ENCODE measurements at regions not wholly inside any gene's neighbourhood (a gene's known extent, or its start where the extent isn't known, plus 50 kb on each side); places are given as distances from the start of the nearest gene placed in this dataset.
"Not testable (repeated sequence)": the region's sequence is repeated elsewhere in the genome, so short reads cannot be mapped to it uniquely, and the experiment has no call there.

- no peaks in the 10 kb centered on the region for H3K9me3 Mint-ChIP-seq
- no peak for DNase-seq
- no peak overlapping the region for H3K4me3 Mint-ChIP-seq
- POLR2A ChIA-PET, result no interaction called here
- H3K27me3 Mint-ChIP-seq, result no peaks in the 10 kb centered on the region
- CTCF ChIA-PET, result no interaction called here
- no peaks in the 10 kb centered on the region for H3K4me1 Mint-ChIP-seq
- H3K36me3 Mint-ChIP-seq (ENCODE audit: low read depth), result no peaks in the 10 kb centered on the region
- H3K27ac Mint-ChIP-seq, result no peak overlapping the region
Measured at GRCh38 chr5:63245271-63245670, 666.7 kb downstream of the LRRC70 start.

GRCh38 chr5:63240063-63240755 lies 661.6 kb downstream of the LRRC70 start:
- no peak for DNase-seq
- Mint-ChIP-seq H3K4me3 (no peak overlapping the region), H3K9me3 (no peaks in the 10 kb centered on the region), H3K4me1 (no peaks in the 10 kb centered on the region), H3K36me3 (ENCODE audit: low read depth) (no peaks in the 10 kb centered on the region), H3K27me3 (no peaks in the 10 kb centered on the region), H3K27ac (no peak overlapping the region)
- ChIA-PET CTCF (no interaction called here), POLR2A (no interaction called here)

GRCh38 chr5:63233911-63234310 lies 655.3 kb downstream of the LRRC70 start:
- no peak overlapping the region for H3K27ac Mint-ChIP-seq
- no peaks in the 10 kb centered on the region for H3K4me1 Mint-ChIP-seq
- ChIA-PET CTCF (interaction anchor here (0.7 kb wide), 1 partner anchor 461 kb away, joined by 3 read pairs; no protein-coding TSS in a partner anchor), POLR2A (interaction anchor here (0.6 kb wide), 1 partner anchor 1328 kb away, joined by 7 read pairs; no protein-coding TSS in a partner anchor)
- no peaks in the 10 kb centered on the region for H3K9me3 Mint-ChIP-seq
- DNase-seq, result no peak
- no peaks in the 10 kb centered on the region for H3K27me3 Mint-ChIP-seq
- no peaks in the 10 kb centered on the region for H3K36me3 Mint-ChIP-seq (ENCODE audit: low read depth)
- no peak overlapping the region for H3K4me3 Mint-ChIP-seq

- no peak overlapping the region for H3K27ac Mint-ChIP-seq
- no peak overlapping the region for H3K4me3 Mint-ChIP-seq
- H3K36me3 Mint-ChIP-seq (ENCODE audit: low read depth), result no peaks in the 10 kb centered on the region
- POLR2A ChIA-PET, result no interaction called here
- no peaks in the 10 kb centered on the region for H3K4me1 Mint-ChIP-seq
- H3K27me3 Mint-ChIP-seq, result no peaks in the 10 kb centered on the region
- DNase-seq, result no peak
- H3K9me3 Mint-ChIP-seq, result no peaks in the 10 kb centered on the region
- CTCF ChIA-PET, result interaction anchor here (0.7 kb wide), 1 partner anchor 461 kb away, joined by 3 read pairs; no protein-coding TSS in a partner anchor
Measured at GRCh38 chr5:63233361-63233760, 654.7 kb downstream of the LRRC70 start.

- ChIA-PET POLR2A (no interaction called here), CTCF (no interaction called here)
- Mint-ChIP-seq H3K9me3 (no peaks in the 10 kb centered on the region), H3K4me1 (no peaks in the 10 kb centered on the region), H3K27ac (no peak overlapping the region), H3K4me3 (no peak overlapping the region), H3K27me3 (no peaks in the 10 kb centered on the region), H3K36me3 (ENCODE audit: low read depth) (no peaks in the 10 kb centered on the region)
- no peak for DNase-seq
Measured at GRCh38 chr5:63230754-63231153, 652.1 kb downstream of the LRRC70 start.

GRCh38 chr5:63228154-63228553 lies 649.5 kb downstream of the LRRC70 start:
- ChIA-PET CTCF (no interaction called here), POLR2A (no interaction called here)
- no peak for DNase-seq
- H3K9me3 Mint-ChIP-seq, result no peaks in the 10 kb centered on the region
- H3K27ac Mint-ChIP-seq, result no peak overlapping the region
- no peak overlapping the region for H3K4me3 Mint-ChIP-seq
- H3K36me3 Mint-ChIP-seq (ENCODE audit: low read depth), result no peaks in the 10 kb centered on the region
- no peaks in the 10 kb centered on the region for H3K4me1 Mint-ChIP-seq
- H3K27me3 Mint-ChIP-seq, result no peaks in the 10 kb centered on the region

GRCh38 chr5:63220244-63220643 lies 641.6 kb downstream of the LRRC70 start:
- H3K4me1 Mint-ChIP-seq, result no peaks in the 10 kb centered on the region
- H3K4me3 Mint-ChIP-seq, result no peak overlapping the region
- no peaks in the 10 kb centered on the region for H3K27me3 Mint-ChIP-seq
- ChIA-PET POLR2A (no interaction called here), CTCF (no interaction called here)
- DNase-seq, result no peak
- no peaks in the 10 kb centered on the region for H3K9me3 Mint-ChIP-seq
- no peak overlapping the region for H3K27ac Mint-ChIP-seq
- H3K36me3 Mint-ChIP-seq (ENCODE audit: low read depth), result no peaks in the 10 kb centered on the region

GRCh38 chr5:63217422-63217821 lies 638.8 kb downstream of the LRRC70 start:
- no peaks in the 10 kb centered on the region for H3K4me1 Mint-ChIP-seq
- H3K9me3 Mint-ChIP-seq, result no peaks in the 10 kb centered on the region
- H3K27me3 Mint-ChIP-seq, result no peaks in the 10 kb centered on the region
- DNase-seq, result no peak
- H3K27ac Mint-ChIP-seq, result no peak overlapping the region
- H3K4me3 Mint-ChIP-seq, result no peak overlapping the region
- H3K36me3 Mint-ChIP-seq (ENCODE audit: low read depth), result no peaks in the 10 kb centered on the region
- CTCF ChIA-PET, result no interaction called here
- POLR2A ChIA-PET, result no interaction called here

- Mint-ChIP-seq H3K27me3 (no peaks in the 10 kb centered on the region), H3K36me3 (ENCODE audit: low read depth) (no peaks in the 10 kb centered on the region), H3K4me3 (no peak overlapping the region), H3K9me3 (no peaks in the 10 kb centered on the region), H3K27ac (no peak overlapping the region), H3K4me1 (no peaks in the 10 kb centered on the region)
- no peak for DNase-seq
- POLR2A ChIA-PET, result no interaction called here
- CTCF ChIA-PET, result no interaction called here
Measured at GRCh38 chr5:63213256-63213655, 634.6 kb downstream of the LRRC70 start.

GRCh38 chr5:63211448-63212132 lies 633.0 kb downstream of the LRRC70 start:
- Mint-ChIP-seq H3K4me3 (no peak overlapping the region), H3K4me1 (no peaks in the 10 kb centered on the region), H3K9me3 (no peaks in the 10 kb centered on the region), H3K27ac (no peak overlapping the region), H3K36me3 (ENCODE audit: low read depth) (no peaks in the 10 kb centered on the region), H3K27me3 (no peaks in the 10 kb centered on the region)
- CTCF ChIA-PET, result no interaction called here
- POLR2A ChIA-PET, result no interaction called here
- no peak for DNase-seq

GRCh38 chr5:63205976-63206375 lies 627.4 kb downstream of the LRRC70 start:
- Mint-ChIP-seq H3K27me3 (no peaks in the 10 kb centered on the region), H3K9me3 (peaks cover 2% of the 10 kb centered on the region), H3K27ac (no peak overlapping the region), H3K4me3 (no peak overlapping the region), H3K4me1 (no peaks in the 10 kb centered on the region), H3K36me3 (ENCODE audit: low read depth) (no peaks in the 10 kb centered on the region)
- no peak for DNase-seq
- ChIA-PET POLR2A (no interaction called here), CTCF (no interaction called here)

- H3K4me1 Mint-ChIP-seq, result no peaks in the 10 kb centered on the region
- no peaks in the 10 kb centered on the region for H3K27me3 Mint-ChIP-seq
- H3K27ac Mint-ChIP-seq, result no peak overlapping the region
- POLR2A ChIA-PET, result no interaction called here
- CTCF ChIA-PET, result no interaction called here
- no peaks in the 10 kb centered on the region for H3K36me3 Mint-ChIP-seq (ENCODE audit: low read depth)
- no peak overlapping the region for H3K4me3 Mint-ChIP-seq
- DNase-seq, result no peak
- peaks cover 2% of the 10 kb centered on the region for H3K9me3 Mint-ChIP-seq
Measured at GRCh38 chr5:63201738-63202137, 623.1 kb downstream of the LRRC70 start.

GRCh38 chr5:63194126-63194525 lies 615.5 kb downstream of the LRRC70 start:
- DNase-seq, result no peak
- Mint-ChIP-seq H3K4me3 (no peak overlapping the region), H3K9me3 (no peaks in the 10 kb centered on the region), H3K4me1 (no peaks in the 10 kb centered on the region), H3K27me3 (no peaks in the 10 kb centered on the region), H3K27ac (no peak overlapping the region), H3K36me3 (ENCODE audit: low read depth) (no peaks in the 10 kb centered on the region)
- ChIA-PET POLR2A (no interaction called here), CTCF (no interaction called here)

- H3K36me3 Mint-ChIP-seq (ENCODE audit: low read depth); POLR2A ChIA-PET; H3K4me1 Mint-ChIP-seq; DNase-seq; CTCF ChIA-PET; H3K9me3 Mint-ChIP-seq; H3K27me3 Mint-ChIP-seq; H3K27ac Mint-ChIP-seq; H3K4me3 Mint-ChIP-seq: not testable (repeated sequence)
Measured at GRCh38 chr5:63180190-63180589, 601.6 kb downstream of the LRRC70 start.
